BLaER1 (cell line): ENCODE measurements at regions not wholly inside any gene's neighbourhood (a gene's known extent, or its start where the extent isn't known, plus 50 kb on each side); places are given as distances from the start of the nearest gene placed in this dataset.
A peak's percentile ranks its signal among the peaks of the same experiment; 100 is the strongest.

Experiments
- H3K27ac ChIP-seq: shearing (Covaris generic); formaldehyde crosslinking; 2 replicates; pipeline ENCODE4 v1.8.1; 2022
- H3K27me3 ChIP-seq: shearing (Covaris generic); formaldehyde crosslinking; 2 replicates; pipeline ENCODE4 v1.8.1; 2022
- H3K36me3 ChIP-seq: shearing (Covaris generic); formaldehyde crosslinking; 2 replicates; pipeline ENCODE4 v1.8.1; 2022
- H3K4me1 ChIP-seq: shearing (Covaris generic); formaldehyde crosslinking; 2 replicates; pipeline ENCODE4 v1.8.1; 2022
- H3K4me2 ChIP-seq: shearing (Covaris generic); formaldehyde crosslinking; 2 replicates; pipeline ENCODE4 v1.8.1; 2022
- H3K4me3 ChIP-seq: shearing (Covaris generic); formaldehyde crosslinking; 2 replicates; pipeline ENCODE4 v1.8.1; 2022
- H3K9ac ChIP-seq: shearing (Covaris generic); formaldehyde crosslinking; 2 replicates; pipeline ENCODE4 v1.8.1; 2022
- H3K9me3 ChIP-seq: shearing (Covaris generic); formaldehyde crosslinking; 2 replicates; pipeline ENCODE4 v1.8.1; 2022
- H4K20me1 ChIP-seq: shearing (Covaris generic); formaldehyde crosslinking; 2 replicates; pipeline ENCODE4 v1.8.1; 2022
- Cebpa-rat ChIP-seq: shearing (Covaris generic); IDR thresholded peaks from 2 replicates; pipeline ENCODE4 v1.8.1; 2022

DNA sequence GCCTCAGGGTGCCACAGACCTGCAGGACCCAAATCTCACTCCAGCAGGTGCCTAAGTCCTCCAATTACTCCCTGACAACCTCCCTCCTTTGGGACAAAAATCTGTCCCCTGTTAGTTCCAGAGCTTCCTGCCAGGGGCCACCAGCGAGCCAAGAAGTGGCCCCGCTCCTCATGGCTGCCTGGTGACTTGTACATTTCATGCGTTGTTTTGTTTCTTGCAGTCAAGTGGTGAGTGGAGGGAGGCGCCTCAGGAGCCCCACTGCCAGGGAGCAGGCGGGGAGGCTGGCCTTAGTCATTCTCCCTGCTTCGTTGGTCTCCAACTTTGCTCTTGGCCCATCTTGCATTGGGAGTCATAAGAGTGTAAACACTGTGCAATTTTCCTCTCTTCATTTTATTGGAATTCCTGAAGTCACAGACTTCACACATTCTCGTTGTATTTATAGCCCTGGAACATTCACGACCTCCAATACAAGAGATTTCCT, 81.3 kb downstream of the KCNF1 start:
- Histone ChIP-seq H3K4me2 (peak overlapping the region; percentile 9; the same call in 1 of the 2 replicates), H3K9ac (no peak overlapping the region), H3K4me1 (peaks cover 33% of the 10 kb centered on the region), H3K27ac (no peak overlapping the region), H3K36me3 (no peaks in the 10 kb centered on the region), H3K4me3 (no peak overlapping the region), H3K27me3 (no peaks in the 10 kb centered on the region), H4K20me1 (no peaks in the 10 kb centered on the region), H3K9me3 (no peaks in the 10 kb centered on the region)
- no peak for TF ChIP-seq Cebpa-rat

DNA sequence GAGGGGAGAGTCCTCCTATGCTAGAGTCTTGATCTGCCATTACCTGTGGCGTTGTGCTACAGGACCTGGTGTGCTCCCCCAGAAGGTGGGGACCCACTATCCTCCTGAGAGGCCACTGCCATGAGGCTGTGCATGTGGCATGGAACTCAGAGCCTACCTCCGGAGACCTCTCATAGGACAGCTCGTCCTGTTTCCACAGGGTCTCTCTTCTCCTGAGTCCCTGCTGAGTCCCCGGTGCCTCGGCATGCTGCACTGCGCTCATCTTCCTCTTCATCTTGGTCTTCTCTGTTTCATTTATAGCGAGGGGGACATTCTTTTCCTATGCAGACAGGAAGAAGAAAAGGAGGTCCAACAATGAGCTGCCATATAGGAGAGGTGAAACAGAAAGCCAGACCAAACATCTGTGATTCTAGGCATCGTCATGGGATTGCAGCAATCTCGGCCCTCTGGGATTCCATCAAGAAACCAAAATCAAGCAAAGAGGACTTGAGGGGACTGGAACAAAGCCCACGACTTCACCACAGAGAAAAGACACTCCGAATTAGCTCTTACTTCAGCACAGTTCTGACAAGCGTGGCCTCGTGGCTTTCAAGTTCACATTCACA, 83.7 kb downstream of the KCNF1 start:
- H3K4me1 ChIP-seq = peaks cover 30% of the 10 kb centered on the region
- peak overlapping the region; percentile 18; the same call in 1 of the 2 replicates for H3K27ac ChIP-seq
- H3K27me3 ChIP-seq = no peaks in the 10 kb centered on the region
- TF ChIP-seq Cebpa-rat = peak; percentile 52; the same call in 1 of the 2 replicates
- no peak overlapping the region; the same call in 1 of the 2 replicates for H3K9ac ChIP-seq
- peak overlapping the region; percentile 72 for H3K4me2 ChIP-seq
- no peaks in the 10 kb centered on the region for H4K20me1 ChIP-seq
- H3K36me3 ChIP-seq = no peaks in the 10 kb centered on the region
- no peak overlapping the region for H3K4me3 ChIP-seq
- no peaks in the 10 kb centered on the region for H3K9me3 ChIP-seq

DNA sequence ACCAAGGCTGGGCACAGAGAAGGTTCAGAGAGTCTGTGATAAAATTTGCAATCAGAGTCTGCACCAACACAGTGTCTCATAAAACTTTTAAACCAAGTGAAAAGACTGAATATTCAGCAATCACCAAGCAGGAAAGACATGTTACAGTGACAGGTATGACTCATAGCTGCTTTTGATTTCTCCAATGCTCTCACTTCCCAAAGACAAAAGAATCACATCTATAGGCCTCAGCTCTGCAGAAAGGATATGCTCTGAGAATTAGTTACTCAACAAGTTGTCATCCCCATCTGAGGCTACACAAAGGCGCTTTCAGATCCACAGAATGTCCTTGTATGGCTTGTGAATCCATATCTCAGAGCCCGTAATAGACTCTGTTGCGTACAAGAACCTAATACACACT, 92.5 kb downstream of the KCNF1 start:
- Histone ChIP-seq H3K27ac (no peak overlapping the region), H3K9ac (no peak overlapping the region), H3K4me2 (no peak overlapping the region)

DNA sequence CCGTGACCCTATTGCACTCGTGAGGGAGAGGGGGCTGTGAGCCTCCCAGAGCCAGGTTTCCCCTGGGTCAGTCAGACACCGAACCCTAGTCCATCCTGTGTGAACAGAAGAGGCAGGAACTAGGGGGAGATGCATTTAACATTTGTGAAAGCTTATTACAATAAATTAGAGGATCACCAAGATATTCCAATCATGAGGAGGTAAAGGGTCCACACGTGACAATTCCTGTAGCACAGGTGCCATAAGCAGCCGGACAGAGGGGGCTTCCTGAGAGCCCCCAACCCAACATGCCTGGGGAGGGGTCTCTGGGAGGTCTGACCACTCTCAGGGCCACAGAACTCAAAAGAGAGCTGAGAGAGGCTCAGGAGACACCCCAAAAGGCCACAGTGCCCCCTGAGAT, 93.3 kb downstream of the KCNF1 start:
- H3K9me3 ChIP-seq = no peaks in the 10 kb centered on the region
- H3K27ac ChIP-seq = no peak overlapping the region
- TF ChIP-seq Cebpa-rat = no peak

More for the DNA sequence above, 92.5 kb downstream of the KCNF1 start:
- Histone ChIP-seq H3K9me3 (no peaks in the 10 kb centered on the region), H4K20me1 (no peaks in the 10 kb centered on the region), H3K36me3 (no peaks in the 10 kb centered on the region), H3K27me3 (no peaks in the 10 kb centered on the region), H3K4me3 (no peak overlapping the region), H3K4me1 (no peaks in the 10 kb centered on the region)
- TF ChIP-seq Cebpa-rat = no peak

DNA sequence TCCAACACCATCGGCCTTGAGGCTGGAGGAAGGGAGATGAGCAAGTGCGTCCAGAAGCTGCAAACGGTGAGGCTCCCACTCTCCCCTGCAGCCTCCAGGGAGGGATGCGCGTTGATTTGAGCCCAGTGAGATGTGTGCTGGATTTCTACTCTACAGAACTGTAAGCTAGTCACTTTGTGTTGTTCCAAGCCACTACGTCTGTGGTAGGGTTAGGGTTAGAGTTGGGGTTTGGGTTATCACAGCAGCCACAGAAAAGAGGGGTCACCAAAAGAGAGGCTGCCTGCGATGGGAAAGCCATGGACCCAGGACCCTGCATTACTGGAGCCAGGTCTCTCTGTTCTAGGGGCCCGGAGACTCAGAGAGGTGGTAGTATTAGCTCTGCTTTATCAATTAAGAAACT, 94.5 kb downstream of the KCNF1 start:
- TF ChIP-seq Cebpa-rat = no peak
- peaks cover 9% of the 10 kb centered on the region for H3K9me3 ChIP-seq

More for the DNA sequence above, 93.3 kb downstream of the KCNF1 start:
- Histone ChIP-seq H3K4me2 (no peak overlapping the region), H3K4me1 (no peaks in the 10 kb centered on the region), H3K4me3 (no peak overlapping the region), H3K36me3 (no peaks in the 10 kb centered on the region), H4K20me1 (no peaks in the 10 kb centered on the region), H3K27me3 (no peaks in the 10 kb centered on the region), H3K9ac (no peak overlapping the region)

DNA sequence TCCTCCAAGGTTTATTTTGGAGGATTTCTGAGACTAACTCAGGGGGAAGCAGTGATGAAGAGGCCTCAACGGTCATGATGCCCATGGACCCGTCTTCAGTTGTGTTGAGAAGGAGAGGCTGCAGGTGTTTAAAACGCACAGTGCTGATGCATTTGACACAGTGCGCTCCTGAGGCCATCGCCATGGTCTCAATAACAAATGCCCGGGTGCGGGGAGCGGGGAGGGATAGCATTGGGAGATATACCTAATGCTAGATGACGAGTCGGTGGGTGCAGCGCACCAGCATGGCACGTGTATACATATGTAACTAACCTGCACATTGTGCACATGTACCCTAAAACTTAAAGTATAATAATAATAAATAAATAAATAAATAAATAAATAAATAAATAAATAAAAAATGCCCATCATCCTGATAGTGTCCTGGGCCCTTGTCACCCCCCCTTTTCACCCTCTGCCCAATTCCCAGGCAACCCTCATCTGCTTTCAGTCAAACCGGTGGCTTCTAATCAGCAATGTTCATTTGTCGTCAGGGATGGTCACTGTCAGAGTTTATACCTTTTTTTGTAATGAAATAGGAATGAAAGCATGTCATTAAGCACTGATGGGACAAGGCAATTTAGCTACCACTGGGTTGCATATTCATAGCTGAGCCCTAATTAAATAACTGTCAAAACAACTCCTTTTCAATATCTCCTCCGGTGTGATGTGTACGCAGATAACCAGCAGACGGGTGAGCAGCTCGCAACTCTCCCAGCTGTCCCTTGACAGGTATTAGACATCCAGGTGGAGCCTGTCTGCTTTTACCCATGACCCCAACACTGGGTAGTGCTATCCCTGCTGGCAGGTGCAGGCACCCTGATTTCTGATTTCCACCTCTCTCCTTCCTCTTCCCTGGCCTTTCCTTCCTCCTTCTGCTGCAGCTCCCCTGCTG, 95.9 kb downstream of the KCNF1 start:
- H3K9me3 ChIP-seq = peaks cover 22% of the 10 kb centered on the region
- H3K4me1 ChIP-seq = no peaks in the 10 kb centered on the region
- no peaks in the 10 kb centered on the region for H3K27me3 ChIP-seq
- H3K4me2 ChIP-seq = no peak overlapping the region
- H4K20me1 ChIP-seq = no peaks in the 10 kb centered on the region
- no peaks in the 10 kb centered on the region for H3K36me3 ChIP-seq
- TF ChIP-seq Cebpa-rat = no peak
- H3K9ac ChIP-seq = no peak overlapping the region
- H3K4me3 ChIP-seq = no peak overlapping the region
- H3K27ac ChIP-seq = no peak overlapping the region

More for the DNA sequence above, 94.5 kb downstream of the KCNF1 start:
- Histone ChIP-seq H3K36me3 (no peaks in the 10 kb centered on the region), H3K4me3 (no peak overlapping the region), H3K4me1 (no peaks in the 10 kb centered on the region), H3K27me3 (no peaks in the 10 kb centered on the region), H3K4me2 (no peak overlapping the region), H4K20me1 (no peaks in the 10 kb centered on the region), H3K9ac (no peak overlapping the region), H3K27ac (no peak overlapping the region)

DNA sequence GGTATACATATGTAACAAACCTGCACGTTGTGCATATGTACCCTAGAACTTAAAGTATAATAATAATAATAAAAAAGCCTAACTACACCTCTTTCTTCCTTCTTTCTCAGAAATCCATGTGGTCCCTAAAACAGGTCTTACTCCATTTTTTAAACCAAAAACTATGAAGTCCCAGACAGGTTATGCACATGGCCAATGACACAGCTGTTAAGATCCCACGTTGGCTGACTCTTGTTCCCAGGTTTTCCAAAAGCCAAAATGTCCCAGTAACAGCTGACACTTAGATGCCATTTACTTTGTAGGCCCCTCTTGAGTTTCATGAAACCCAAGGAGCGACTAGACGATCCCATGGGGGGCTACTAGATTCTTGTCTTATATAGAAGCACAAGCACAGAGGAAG, 97.0 kb downstream of the KCNF1 start:
- Histone ChIP-seq H3K4me2 (no peak overlapping the region), H3K27me3 (no peaks in the 10 kb centered on the region), H3K36me3 (no peaks in the 10 kb centered on the region), H3K9ac (no peak overlapping the region), H3K4me1 (no peaks in the 10 kb centered on the region), H3K4me3 (no peak overlapping the region), H4K20me1 (no peaks in the 10 kb centered on the region), H3K27ac (no peak overlapping the region), H3K9me3 (peaks cover 22% of the 10 kb centered on the region)
- TF ChIP-seq Cebpa-rat = no peak

DNA sequence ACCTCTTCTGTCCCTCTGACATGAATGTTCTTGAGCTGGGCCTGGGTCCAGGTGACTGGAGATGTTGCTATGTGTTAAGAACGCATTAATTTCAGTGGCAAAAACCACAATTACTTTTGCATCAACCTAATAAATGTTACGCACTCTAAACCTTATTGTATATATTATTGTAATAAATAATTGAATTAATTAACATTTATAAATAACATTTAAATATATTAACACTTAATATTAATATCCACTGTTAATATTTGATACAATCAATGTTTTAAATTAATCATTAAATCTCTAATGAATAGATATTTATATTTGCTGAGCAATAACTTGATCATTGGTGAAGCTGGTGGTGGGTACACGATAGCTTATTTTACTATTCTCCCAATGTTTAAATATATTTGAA, 97.4 kb downstream of the KCNF1 start:
- no peak for TF ChIP-seq Cebpa-rat
- Histone ChIP-seq H3K9me3 (peaks cover 22% of the 10 kb centered on the region), H3K4me1 (no peaks in the 10 kb centered on the region)

DNA sequence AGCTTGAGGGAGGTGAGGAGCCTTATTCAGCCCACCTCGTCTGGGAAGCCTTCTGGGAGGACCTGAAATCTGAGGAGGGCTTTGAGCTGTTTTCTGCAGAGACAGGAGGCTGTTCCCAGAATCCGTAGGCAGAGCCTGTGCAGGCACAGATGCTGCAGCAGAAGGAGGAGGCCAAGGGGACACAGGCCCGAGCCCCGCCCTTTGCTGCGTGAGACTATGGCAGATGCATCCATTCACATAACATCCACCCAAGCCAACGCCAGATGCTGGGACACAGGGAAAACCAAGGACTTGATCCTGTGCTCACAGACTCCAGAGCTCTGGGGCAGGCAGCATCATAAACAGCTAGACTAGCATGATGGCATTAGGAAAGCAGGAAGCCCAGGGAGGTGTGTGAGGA, 98.2 kb downstream of the KCNF1 start:
- Histone ChIP-seq H3K4me3 (no peak overlapping the region), H3K4me1 (no peaks in the 10 kb centered on the region), H3K27ac (no peak overlapping the region), H3K27me3 (no peaks in the 10 kb centered on the region), H4K20me1 (no peaks in the 10 kb centered on the region), H3K4me2 (no peak overlapping the region), H3K36me3 (no peaks in the 10 kb centered on the region), H3K9me3 (peaks cover 22% of the 10 kb centered on the region), H3K9ac (no peak overlapping the region)
- TF ChIP-seq Cebpa-rat = no peak

More for the DNA sequence above, 97.4 kb downstream of the KCNF1 start:
- Histone ChIP-seq H3K4me2 (no peak overlapping the region), H3K27ac (no peak overlapping the region), H3K36me3 (no peaks in the 10 kb centered on the region), H3K27me3 (no peaks in the 10 kb centered on the region), H3K9ac (no peak overlapping the region), H4K20me1 (no peaks in the 10 kb centered on the region), H3K4me3 (no peak overlapping the region)

DNA sequence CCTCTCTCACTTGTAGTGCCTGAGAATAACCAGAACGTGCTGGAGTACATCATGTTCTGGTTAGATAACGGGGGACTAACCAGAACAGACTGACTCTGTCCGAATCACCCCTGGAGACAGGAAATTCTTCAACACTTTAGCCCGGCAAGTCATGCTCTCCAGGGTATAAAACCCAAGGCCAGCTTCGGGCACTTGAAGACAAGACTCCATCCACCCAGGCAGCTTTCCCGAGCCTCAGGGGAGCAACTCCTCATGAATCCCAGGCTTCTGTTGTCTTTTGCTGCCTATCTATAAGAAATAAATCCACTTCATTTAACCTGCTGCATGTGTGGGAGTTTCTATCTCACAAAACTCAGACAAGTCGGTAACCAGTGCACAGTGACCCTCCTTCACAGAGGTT, 99.6 kb downstream of the KCNF1 start:
- no peak overlapping the region for H3K9ac ChIP-seq
- H3K27ac ChIP-seq = no peak overlapping the region
- H3K27me3 ChIP-seq = no peaks in the 10 kb centered on the region
- H3K4me2 ChIP-seq = no peak overlapping the region
- H4K20me1 ChIP-seq = no peaks in the 10 kb centered on the region
- H3K9me3 ChIP-seq = peaks cover 22% of the 10 kb centered on the region
- no peak for TF ChIP-seq Cebpa-rat
- H3K36me3 ChIP-seq = no peaks in the 10 kb centered on the region
- H3K4me1 ChIP-seq = no peaks in the 10 kb centered on the region; the same call in 1 of the 2 replicates
- H3K4me3 ChIP-seq = no peak overlapping the region
